Thyroid gland (tissue), 4 donors: ENCODE measurements at regions not wholly inside any gene's neighbourhood (a gene's known extent, or its start where the extent isn't known, plus 50 kb on each side); places are given as distances from the start of the nearest gene placed in this dataset.
"Not testable (repeated sequence)": the region's sequence is repeated elsewhere in the genome, so short reads cannot be mapped to it uniquely, and the experiment has no call there.

Source experiments
- POLR2A ChIP-seq, 2 donors: fragments of 450-650 bp; IDR thresholded peaks; one replicate each; pipeline ENCODE4 v1.6.1; 2017; ENCODE audit warnings: antibody characterized with exemption in 2 of 2, mild to moderate bottlenecking in 2 of 2, moderate library complexity in 1 of 2
- TF ChIP-seq, protein P1 (sequence below), 6 experiments: fragments of 200-600 bp in 3 of 6; fragments of 450-650 bp in 3 of 6; sonication (generic) in 3 of 6; IDR thresholded peaks; one replicate each; pipeline ENCODE4 v1.5.1; 2016 to 2019; ENCODE audit warnings: antibody characterized with exemption in 6 of 6, mild to moderate bottlenecking in 2 of 6, inconsistent platforms in 1 of 6, moderate library complexity in 1 of 6

DNA sequence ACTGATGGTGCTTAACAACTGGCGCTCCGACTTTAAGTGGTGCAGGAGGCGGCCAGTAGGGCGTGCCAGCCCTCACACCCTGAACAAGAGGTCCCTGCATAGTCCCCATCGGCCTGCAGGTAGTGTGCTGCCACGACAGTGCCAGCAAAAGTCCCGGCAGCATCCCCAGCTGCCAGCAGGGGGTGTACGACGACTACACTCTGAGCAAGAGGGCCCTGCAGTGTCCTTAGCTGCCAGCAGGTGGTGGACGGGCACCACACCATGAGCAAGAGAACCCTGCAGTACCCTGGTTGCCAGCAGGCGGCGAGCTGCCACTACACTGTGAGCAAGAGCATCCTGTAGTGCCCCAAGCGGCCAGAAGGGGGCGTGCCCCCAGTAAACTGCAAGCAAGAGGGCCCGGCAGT lies 53.5 kb upstream of the DUX4 start:
- TF ChIP-seq POLR2A (IDR thresholded peaks at IDR 0.05) = not testable (repeated sequence)
- TF ChIP-seq, protein P1, sequence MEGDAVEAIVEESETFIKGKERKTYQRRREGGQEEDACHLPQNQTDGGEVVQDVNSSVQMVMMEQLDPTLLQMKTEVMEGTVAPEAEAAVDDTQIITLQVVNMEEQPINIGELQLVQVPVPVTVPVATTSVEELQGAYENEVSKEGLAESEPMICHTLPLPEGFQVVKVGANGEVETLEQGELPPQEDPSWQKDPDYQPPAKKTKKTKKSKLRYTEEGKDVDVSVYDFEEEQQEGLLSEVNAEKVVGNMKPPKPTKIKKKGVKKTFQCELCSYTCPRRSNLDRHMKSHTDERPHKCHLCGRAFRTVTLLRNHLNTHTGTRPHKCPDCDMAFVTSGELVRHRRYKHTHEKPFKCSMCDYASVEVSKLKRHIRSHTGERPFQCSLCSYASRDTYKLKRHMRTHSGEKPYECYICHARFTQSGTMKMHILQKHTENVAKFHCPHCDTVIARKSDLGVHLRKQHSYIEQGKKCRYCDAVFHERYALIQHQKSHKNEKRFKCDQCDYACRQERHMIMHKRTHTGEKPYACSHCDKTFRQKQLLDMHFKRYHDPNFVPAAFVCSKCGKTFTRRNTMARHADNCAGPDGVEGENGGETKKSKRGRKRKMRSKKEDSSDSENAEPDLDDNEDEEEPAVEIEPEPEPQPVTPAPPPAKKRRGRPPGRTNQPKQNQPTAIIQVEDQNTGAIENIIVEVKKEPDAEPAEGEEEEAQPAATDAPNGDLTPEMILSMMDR (IDR thresholded peaks at IDR 0.05) = not testable (repeated sequence)
